OCI-LY1 (cell line): ENCODE measurements at regions not wholly inside any gene's neighbourhood (a gene's known extent, or its start where the extent isn't known, plus 50 kb on each side); places are given as distances from the start of the nearest gene placed in this dataset.

ENCODE experiments used
- H2AFZ ChIP-seq: fragments of 200-600 bp; sonication (generic), shearing (Covaris generic); 2 replicates; pipeline ENCODE4 v1.6.0; 2014; ENCODE audit warnings: antibody characterized with exemption, mild to moderate bottlenecking, low read length
- H3F3A ChIP-seq: fragments of 200-600 bp; sonication (generic), shearing (Covaris generic); 2 replicates; pipeline ENCODE4 v1.6.0; 2014; ENCODE audit warnings: mild to moderate bottlenecking, antibody characterized with exemption, low read length, moderate library complexity; ENCODE audit not compliant: insufficient read depth
- H3K27ac ChIP-seq: fragments of 200-600 bp; sonication (generic); 2 replicates; pipeline ENCODE4 v1.5.1; 2014; ENCODE audit warnings: low read length, mixed run types, mild to moderate bottlenecking, low read depth; ENCODE audit not compliant: poor library complexity, severe bottlenecking
- H3K27me3 ChIP-seq: fragments of 200-600 bp; sonication (generic); 2 replicates; pipeline ENCODE4 v1.6.0; 2014; ENCODE audit warnings: antibody characterized with exemption, mild to moderate bottlenecking, low read length, moderate library complexity; ENCODE audit not compliant: insufficient read depth
- H3K36me3 ChIP-seq: fragments of 200-600 bp; sonication (generic); 2 replicates; pipeline ENCODE4 v1.6.1; 2014; ENCODE audit warnings: mild to moderate bottlenecking, antibody characterized with exemption, low read length, moderate library complexity, mixed read lengths; ENCODE audit not compliant: insufficient read depth
- H3K4me1 ChIP-seq: fragments of 200-600 bp; sonication (generic); 2 replicates; pipeline ENCODE4 v1.5.1; 2014; ENCODE audit warnings: mild to moderate bottlenecking, low read length, moderate library complexity; ENCODE audit not compliant: insufficient read depth, severe bottlenecking
- H3K4me2 ChIP-seq: fragments of 200-600 bp; sonication (generic), shearing (Covaris generic); 2 replicates; pipeline ENCODE4 v1.6.1; 2014; ENCODE audit warnings: low read length
- H3K4me3 ChIP-seq: fragments of 200-600 bp; sonication (generic); 2 replicates; pipeline ENCODE4 v1.5.1; 2014; ENCODE audit warnings: low read length, low read depth, mild to moderate bottlenecking, mixed read lengths; ENCODE audit not compliant: poor library complexity, severe bottlenecking
- H3K79me2 ChIP-seq: fragments of 200-600 bp; shearing (Covaris generic); 2 replicates; pipeline ENCODE4 v1.6.1; 2016; ENCODE audit warnings: mixed run types, low read length, mixed read lengths; ENCODE audit not compliant: insufficient read depth
- H3K9ac ChIP-seq: fragments of 200-600 bp; sonication (generic), shearing (Covaris generic); 2 replicates; pipeline ENCODE4 v1.6.1; 2014; ENCODE audit warnings: mild to moderate bottlenecking, low read length, mixed read lengths
- H3K9me2 ChIP-seq: fragments of 200-600 bp; sonication (generic), shearing (Covaris generic); 2 replicates; pipeline ENCODE4 v1.6.1; 2014; ENCODE audit warnings: low read depth, mild to moderate bottlenecking, low read length, mixed read lengths
- H3K9me3 ChIP-seq: fragments of 200-600 bp; shearing (Covaris generic); 2 replicates; pipeline ENCODE4 v1.6.1; 2014; ENCODE audit warnings: low read length, mixed read lengths
- H4K20me1 ChIP-seq: fragments of 200-600 bp; sonication (generic), shearing (Covaris generic); 2 replicates; pipeline ENCODE4 v1.6.0; 2016; ENCODE audit warnings: mild to moderate bottlenecking, low read length; ENCODE audit not compliant: insufficient read depth
- EZH2 ChIP-seq: fragments of 200-600 bp; sonication (generic), shearing (Covaris generic); IDR thresholded peaks from 2 replicates; pipeline ENCODE4 v1.8.0; 2017; ENCODE audit warnings: borderline replicate concordance, mixed run types, mild to moderate bottlenecking, antibody characterized with exemption, low read length, moderate library complexity, mixed read lengths
- TF ChIP-seq, protein P1 (sequence below): fragments of 200-600 bp; sonication (generic), shearing (Covaris generic); IDR thresholded peaks from 2 replicates; pipeline ENCODE4 v1.5.1; 2017; ENCODE audit warnings: mild to moderate bottlenecking, antibody characterized with exemption, low read length, moderate library complexity, mixed read lengths

DNA sequence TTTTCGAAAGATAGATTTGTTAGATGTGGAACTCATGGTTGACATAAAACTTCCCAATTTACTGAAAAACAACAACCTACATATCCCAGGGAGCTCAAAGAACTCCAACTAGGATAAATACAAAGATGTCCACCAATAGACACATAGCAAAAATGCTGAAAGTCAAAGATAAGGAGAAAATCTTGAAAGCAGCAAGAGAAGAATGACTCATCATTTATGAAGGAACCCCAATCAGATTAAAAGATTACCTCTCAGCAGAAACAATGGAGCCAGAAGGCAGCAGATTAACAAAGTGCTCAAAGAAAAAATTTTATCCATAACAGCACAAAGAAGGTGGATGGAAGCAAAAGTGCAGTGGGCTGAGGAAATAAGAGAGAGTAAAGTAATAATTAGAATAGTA, 908.6 kb downstream of the SORCS3 start:
- Histone ChIP-seq H3K27me3 (no peaks in the 10 kb centered on the region), H3K9me3 (no peaks in the 10 kb centered on the region), H2AFZ (no peak overlapping the region), H3K9ac (no peak overlapping the region), H3F3A (no peaks in the 10 kb centered on the region), H3K9me2 (no peaks in the 10 kb centered on the region), H3K4me1 (no peaks in the 10 kb centered on the region), H3K4me2 (no peak overlapping the region), H3K36me3 (no peaks in the 10 kb centered on the region), H3K79me2 (no peaks in the 10 kb centered on the region), H4K20me1 (no peaks in the 10 kb centered on the region), H3K27ac (no peak overlapping the region), H3K4me3 (no peak overlapping the region)
- no peak for TF ChIP-seq EZH2
- TF ChIP-seq, protein P1, sequence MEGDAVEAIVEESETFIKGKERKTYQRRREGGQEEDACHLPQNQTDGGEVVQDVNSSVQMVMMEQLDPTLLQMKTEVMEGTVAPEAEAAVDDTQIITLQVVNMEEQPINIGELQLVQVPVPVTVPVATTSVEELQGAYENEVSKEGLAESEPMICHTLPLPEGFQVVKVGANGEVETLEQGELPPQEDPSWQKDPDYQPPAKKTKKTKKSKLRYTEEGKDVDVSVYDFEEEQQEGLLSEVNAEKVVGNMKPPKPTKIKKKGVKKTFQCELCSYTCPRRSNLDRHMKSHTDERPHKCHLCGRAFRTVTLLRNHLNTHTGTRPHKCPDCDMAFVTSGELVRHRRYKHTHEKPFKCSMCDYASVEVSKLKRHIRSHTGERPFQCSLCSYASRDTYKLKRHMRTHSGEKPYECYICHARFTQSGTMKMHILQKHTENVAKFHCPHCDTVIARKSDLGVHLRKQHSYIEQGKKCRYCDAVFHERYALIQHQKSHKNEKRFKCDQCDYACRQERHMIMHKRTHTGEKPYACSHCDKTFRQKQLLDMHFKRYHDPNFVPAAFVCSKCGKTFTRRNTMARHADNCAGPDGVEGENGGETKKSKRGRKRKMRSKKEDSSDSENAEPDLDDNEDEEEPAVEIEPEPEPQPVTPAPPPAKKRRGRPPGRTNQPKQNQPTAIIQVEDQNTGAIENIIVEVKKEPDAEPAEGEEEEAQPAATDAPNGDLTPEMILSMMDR: no peak

DNA sequence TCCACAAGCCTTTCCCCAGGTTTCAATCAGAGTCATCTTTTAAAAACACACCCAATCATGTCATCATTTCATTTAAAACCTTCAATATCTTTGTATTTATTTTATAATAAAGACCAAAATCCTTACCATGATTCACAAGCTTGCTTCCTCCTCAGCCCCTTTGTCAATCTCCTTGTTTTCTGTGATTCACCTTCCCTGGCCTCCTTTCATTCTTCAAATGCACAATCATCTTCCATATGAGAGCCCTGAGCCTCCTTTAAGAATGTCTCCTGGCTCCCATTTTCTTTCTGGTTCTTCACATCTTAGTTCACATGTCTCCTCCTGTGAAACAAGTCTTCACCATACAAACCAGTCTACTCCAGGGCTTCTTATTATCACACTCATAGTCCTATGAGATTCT, 904.0 kb downstream of the SORCS3 start:
- TF ChIP-seq, protein P1: no peak
- no peak for TF ChIP-seq EZH2
- no peak overlapping the region for H3K4me2 ChIP-seq
- H3F3A ChIP-seq: no peaks in the 10 kb centered on the region
- no peaks in the 10 kb centered on the region for H3K36me3 ChIP-seq
- H3K4me3 ChIP-seq: no peak overlapping the region
- no peaks in the 10 kb centered on the region for H3K9me3 ChIP-seq
- H4K20me1 ChIP-seq: no peaks in the 10 kb centered on the region
- no peak overlapping the region for H3K27ac ChIP-seq
- no peak overlapping the region for H2AFZ ChIP-seq
- no peak overlapping the region for H3K9ac ChIP-seq
- H3K4me1 ChIP-seq: no peaks in the 10 kb centered on the region
- H3K27me3 ChIP-seq: no peaks in the 10 kb centered on the region
- H3K79me2 ChIP-seq: no peaks in the 10 kb centered on the region
- H3K9me2 ChIP-seq: no peaks in the 10 kb centered on the region

DNA sequence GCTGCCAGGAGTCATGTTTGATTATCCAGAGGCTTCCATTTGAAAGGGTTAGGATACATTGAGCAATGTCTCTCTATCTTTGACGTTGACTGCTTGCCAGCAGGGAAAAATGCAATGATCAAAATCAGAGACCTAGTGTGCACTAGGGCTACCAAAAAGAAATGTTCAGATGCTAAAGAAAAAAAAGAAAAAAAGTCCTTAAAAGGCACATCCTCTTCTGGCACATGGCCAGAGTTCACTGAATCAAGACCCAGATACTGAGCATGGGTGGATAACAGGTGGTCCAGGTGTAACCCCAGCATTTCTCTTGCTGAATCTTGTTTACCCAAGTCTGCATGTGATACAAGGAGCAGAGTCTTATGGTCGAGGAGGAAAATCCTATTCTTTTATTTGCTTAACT, 899.3 kb downstream of the SORCS3 start:
- H3K4me3 ChIP-seq: no peak overlapping the region
- no peaks in the 10 kb centered on the region for H3K36me3 ChIP-seq
- no peaks in the 10 kb centered on the region for H3F3A ChIP-seq
- H3K9me3 ChIP-seq: no peaks in the 10 kb centered on the region
- no peaks in the 10 kb centered on the region for H3K27me3 ChIP-seq
- no peaks in the 10 kb centered on the region for H3K9me2 ChIP-seq
- H3K4me2 ChIP-seq: no peak overlapping the region
- H4K20me1 ChIP-seq: no peaks in the 10 kb centered on the region
- H3K79me2 ChIP-seq: no peaks in the 10 kb centered on the region
- H3K27ac ChIP-seq: no peak overlapping the region
- H3K4me1 ChIP-seq: no peaks in the 10 kb centered on the region
- no peak for TF ChIP-seq EZH2
- TF ChIP-seq, protein P1: no peak
- H3K9ac ChIP-seq: no peak overlapping the region
- no peak overlapping the region for H2AFZ ChIP-seq
